ENCODE measurements at regions not wholly inside any gene's neighbourhood (a gene's known extent, or its start where the extent isn't known, plus 50 kb on each side); places are given as distances from the start of the nearest gene placed in this dataset.

DNA sequence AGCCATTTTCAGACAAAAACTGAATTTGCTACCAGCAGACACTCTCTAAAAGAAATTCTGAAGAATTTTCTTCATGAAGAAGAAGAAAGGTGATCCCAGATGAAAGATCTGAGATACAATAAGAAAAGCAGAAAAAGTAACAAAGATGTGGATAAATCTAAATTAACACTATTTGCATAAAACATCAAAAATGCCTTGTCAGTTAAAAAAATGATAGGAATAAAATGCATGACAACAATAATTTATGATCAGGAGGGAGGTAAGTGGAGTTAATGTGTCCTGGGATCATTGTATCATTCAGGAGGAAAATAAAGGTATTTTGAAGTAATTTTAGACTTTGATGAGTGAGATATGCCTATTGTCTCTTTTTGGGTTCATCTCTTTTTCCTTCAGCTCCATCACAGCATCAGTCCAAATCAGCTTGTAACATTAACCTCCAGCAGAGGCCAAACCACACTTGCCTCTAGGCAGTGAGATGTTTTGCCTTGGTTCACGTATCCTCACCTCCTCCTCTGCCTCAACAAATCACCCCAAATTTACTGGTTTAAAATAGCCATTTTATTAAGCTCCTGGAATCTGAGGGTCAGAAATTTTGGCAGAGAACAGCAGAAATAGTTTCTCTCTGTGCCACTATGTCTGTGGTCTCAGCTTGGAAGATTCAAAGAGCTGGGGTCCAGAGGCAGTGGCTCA lies 76.9 kb upstream of the HIVEP3 start:
- no peaks in the 10 kb centered on the region for H3K27me3 ChIP-seq (ENCODE audit: insufficient read depth in 3 of 3, low read length in 2 of 3)
- ATAC-seq (no peak), DNase-seq (no peak)

DNA sequence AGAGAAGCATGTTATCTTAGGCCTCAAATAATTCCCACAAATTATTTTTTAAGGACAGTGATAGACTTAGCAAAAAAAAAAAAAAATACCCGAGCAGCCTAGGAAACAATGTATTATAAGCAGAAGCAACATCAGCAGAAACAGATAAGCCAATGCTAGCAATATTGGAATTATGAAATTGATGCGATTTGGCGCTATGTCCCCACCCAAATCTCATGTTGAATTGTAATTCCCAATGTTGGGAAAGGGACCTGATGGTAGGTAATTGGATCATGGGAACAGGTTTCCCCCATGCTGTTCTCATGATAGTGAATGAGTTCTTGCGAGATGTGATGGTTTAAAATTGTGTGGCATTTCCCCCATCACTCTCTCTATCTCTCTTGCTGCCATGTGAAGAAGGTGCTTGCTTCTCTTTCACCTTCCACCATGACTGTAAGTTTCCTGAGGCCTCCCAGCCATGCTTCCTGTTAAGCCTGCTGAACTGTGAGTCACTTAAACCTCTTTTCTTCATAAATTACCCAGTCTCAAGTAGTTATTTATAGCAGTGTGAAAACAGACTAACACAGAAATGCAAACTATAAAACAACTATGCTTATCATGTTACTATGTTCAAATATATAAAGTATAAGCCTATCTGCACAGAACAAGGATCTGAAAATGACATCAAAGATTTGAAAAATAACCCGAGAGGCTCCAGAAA lies 75.6 kb upstream of the HIVEP3 start:
- TF ChIP-seq, protein P1, sequence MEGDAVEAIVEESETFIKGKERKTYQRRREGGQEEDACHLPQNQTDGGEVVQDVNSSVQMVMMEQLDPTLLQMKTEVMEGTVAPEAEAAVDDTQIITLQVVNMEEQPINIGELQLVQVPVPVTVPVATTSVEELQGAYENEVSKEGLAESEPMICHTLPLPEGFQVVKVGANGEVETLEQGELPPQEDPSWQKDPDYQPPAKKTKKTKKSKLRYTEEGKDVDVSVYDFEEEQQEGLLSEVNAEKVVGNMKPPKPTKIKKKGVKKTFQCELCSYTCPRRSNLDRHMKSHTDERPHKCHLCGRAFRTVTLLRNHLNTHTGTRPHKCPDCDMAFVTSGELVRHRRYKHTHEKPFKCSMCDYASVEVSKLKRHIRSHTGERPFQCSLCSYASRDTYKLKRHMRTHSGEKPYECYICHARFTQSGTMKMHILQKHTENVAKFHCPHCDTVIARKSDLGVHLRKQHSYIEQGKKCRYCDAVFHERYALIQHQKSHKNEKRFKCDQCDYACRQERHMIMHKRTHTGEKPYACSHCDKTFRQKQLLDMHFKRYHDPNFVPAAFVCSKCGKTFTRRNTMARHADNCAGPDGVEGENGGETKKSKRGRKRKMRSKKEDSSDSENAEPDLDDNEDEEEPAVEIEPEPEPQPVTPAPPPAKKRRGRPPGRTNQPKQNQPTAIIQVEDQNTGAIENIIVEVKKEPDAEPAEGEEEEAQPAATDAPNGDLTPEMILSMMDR (IDR thresholded peaks at IDR 0.05) = no peak
- Histone ChIP-seq H3K27me3 (ENCODE audit: insufficient read depth in 3 of 3, low read length in 2 of 3) (no peaks in the 10 kb centered on the region), H3K27ac (no peak overlapping the region), H3K4me3 (no peak overlapping the region), H3K36me3 (ENCODE audit: insufficient read depth in 1 of 2, low read depth in 1 of 2) (no peaks in the 10 kb centered on the region), H3K9me3 (no peaks in the 10 kb centered on the region), H3K4me1 (no peaks in the 10 kb centered on the region)
- DNase-seq (no peak), ATAC-seq (no peak)
- 93 to 94% (median 94%) methylated on average over 5 of the region's 5 CpGs for WGBS, 3 donors
- intact Hi-C loops (cut with DNase I) = no loop called here

More for the DNA sequence above, 76.9 kb upstream of the HIVEP3 start:
- Histone ChIP-seq H3K36me3 (ENCODE audit: insufficient read depth in 1 of 2, low read depth in 1 of 2) (no peaks in the 10 kb centered on the region), H3K9me3 (no peaks in the 10 kb centered on the region), H3K4me1 (no peaks in the 10 kb centered on the region), H3K27ac (no peak overlapping the region), H3K4me3 (no peak overlapping the region)
- intact Hi-C loops (cut with DNase I) = no loop called here
- TF ChIP-seq, protein P1 (IDR thresholded peaks at IDR 0.05) = no peak
- 83 to 86% (median 86%) methylated on average over 1 of the region's 1 CpG for whole genome bisulfite sequencing, 3 donors

DNA sequence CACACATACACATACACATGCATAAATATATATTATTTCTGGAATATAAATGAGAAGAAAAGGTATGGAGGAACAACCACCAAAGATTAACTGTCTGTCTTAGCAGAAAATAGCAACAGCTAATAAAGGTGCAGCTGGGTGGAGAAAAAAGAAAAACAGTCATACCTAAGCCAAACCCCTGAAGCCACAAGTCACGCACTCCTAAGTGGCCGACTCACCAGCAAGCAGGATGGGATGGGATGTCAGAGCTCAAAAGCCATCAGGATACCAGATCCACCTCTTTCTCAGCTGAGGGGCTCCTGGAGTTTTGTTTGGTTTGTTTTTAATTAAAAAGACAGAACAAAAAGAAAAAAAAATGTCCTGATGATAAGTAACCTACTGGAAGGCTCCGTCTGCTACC lies 64.7 kb upstream of the HIVEP3 start:
- WGBS, 3 donors = 94 to 97% (median 95%) methylated on average over 3 of the region's 3 CpGs
- ATAC-seq (no peak), DNase-seq (no peak)
- H3K36me3 ChIP-seq (ENCODE audit: insufficient read depth in 1 of 2, low read depth in 1 of 2) = no peaks in the 10 kb centered on the region
- intact Hi-C loops (cut with DNase I) = no loop called here
- H3K9me3 ChIP-seq = no peaks in the 10 kb centered on the region
- TF ChIP-seq, protein P1 (IDR thresholded peaks at IDR 0.05) = no peak
- H3K27me3 ChIP-seq (ENCODE audit: insufficient read depth in 3 of 3, low read length in 2 of 3) = no peaks in the 10 kb centered on the region
- H3K4me1 ChIP-seq = no peaks in the 10 kb centered on the region
- no peak overlapping the region for H3K27ac ChIP-seq
- H3K4me3 ChIP-seq = no peak overlapping the region

DNA sequence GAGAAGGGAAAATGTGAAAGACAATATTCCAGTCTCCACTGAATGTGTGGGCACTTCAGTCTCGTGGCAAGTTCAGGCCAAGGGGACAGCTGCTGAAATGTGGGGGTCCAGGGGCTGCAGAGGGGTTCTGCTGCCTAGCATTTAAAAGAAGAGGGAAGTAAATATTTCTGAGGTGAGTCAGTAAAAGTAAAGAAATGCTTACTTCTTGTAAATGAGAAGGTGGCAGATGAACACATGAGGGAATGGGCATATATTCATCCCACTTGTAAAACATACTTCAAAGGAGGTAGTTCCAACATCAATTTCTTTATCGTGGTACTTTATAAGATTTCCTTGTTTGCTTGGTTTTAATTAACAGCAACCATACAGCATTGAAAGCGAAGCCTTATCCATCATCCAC lies 63.1 kb upstream of the HIVEP3 start:
- Histone ChIP-seq H3K36me3 (ENCODE audit: insufficient read depth in 1 of 2, low read depth in 1 of 2) (no peaks in the 10 kb centered on the region), H3K27me3 (ENCODE audit: insufficient read depth in 3 of 3, low read length in 2 of 3) (no peaks in the 10 kb centered on the region), H3K4me1 (no peaks in the 10 kb centered on the region), H3K9me3 (no peaks in the 10 kb centered on the region), H3K27ac (no peak overlapping the region), H3K4me3 (no peak overlapping the region)
- no peak for DNase-seq
- intact Hi-C loops (cut with DNase I) = no loop called here
- TF ChIP-seq, protein P1 (IDR thresholded peaks at IDR 0.05) = no peak
- ATAC-seq = no peak
- WGBS, 3 donors = 87 to 95% (median 94%) methylated on average over 3 of the region's 3 CpGs
